ENCODE measurements at regions not wholly inside any gene's neighbourhood (a gene's known extent, or its start where the extent isn't known, plus 50 kb on each side); places are given as distances from the start of the nearest gene placed in this dataset.

GRCh38 chr13:67299072-67299635 lies 69.0 kb upstream of the PCDH9 start:
- DNase-seq (ENCODE audit: low read depth, low spot score) = no peak

- no peak for DNase-seq (ENCODE audit: low read depth, low spot score)
Observed at GRCh38 chr13:67298297-67298696, 68.2 kb upstream of the PCDH9 start.

- no peak for DNase-seq (ENCODE audit: low read depth, low spot score)
Observed at GRCh38 chr13:67296511-67296910, 66.4 kb upstream of the PCDH9 start.

- DNase-seq (ENCODE audit: low read depth, low spot score) = no peak
Observed at GRCh38 chr13:67292886-67293285, 62.8 kb upstream of the PCDH9 start.

- no peak for DNase-seq (ENCODE audit: low read depth, low spot score)
Observed at GRCh38 chr13:67285611-67286010, 55.5 kb upstream of the PCDH9 start.

- no peak for DNase-seq (ENCODE audit: low read depth, low spot score)
Observed at GRCh38 chr13:67283637-67284036, 53.5 kb upstream of the PCDH9 start.

GRCh38 chr13:67281466-67281865 lies 51.3 kb upstream of the PCDH9 start:
- no peak for DNase-seq (ENCODE audit: low read depth, low spot score)
